ENCODE measurements at regions not wholly inside any gene's neighbourhood (a gene's known extent, or its start where the extent isn't known, plus 50 kb on each side); places are given as distances from the start of the nearest gene placed in this dataset.

DNA sequence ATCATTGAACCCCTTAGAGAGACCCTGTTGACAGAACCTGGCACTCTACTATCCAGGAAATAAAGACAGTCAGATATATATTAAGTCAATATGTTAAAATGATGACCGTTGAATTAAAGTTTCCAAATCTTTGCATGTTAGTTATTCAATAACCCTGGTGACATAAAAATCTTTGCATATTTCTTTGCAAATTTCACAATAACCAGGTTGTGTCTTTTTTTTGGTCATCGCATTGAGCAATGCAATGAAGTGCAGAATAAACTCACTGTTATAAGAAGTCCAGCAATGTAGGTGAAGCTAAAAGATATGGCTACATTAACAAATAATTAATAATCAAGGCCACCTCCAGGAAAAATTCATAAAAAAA lies 596.9 kb downstream of the NYAP2 start:
- TF ChIP-seq, protein P1, sequence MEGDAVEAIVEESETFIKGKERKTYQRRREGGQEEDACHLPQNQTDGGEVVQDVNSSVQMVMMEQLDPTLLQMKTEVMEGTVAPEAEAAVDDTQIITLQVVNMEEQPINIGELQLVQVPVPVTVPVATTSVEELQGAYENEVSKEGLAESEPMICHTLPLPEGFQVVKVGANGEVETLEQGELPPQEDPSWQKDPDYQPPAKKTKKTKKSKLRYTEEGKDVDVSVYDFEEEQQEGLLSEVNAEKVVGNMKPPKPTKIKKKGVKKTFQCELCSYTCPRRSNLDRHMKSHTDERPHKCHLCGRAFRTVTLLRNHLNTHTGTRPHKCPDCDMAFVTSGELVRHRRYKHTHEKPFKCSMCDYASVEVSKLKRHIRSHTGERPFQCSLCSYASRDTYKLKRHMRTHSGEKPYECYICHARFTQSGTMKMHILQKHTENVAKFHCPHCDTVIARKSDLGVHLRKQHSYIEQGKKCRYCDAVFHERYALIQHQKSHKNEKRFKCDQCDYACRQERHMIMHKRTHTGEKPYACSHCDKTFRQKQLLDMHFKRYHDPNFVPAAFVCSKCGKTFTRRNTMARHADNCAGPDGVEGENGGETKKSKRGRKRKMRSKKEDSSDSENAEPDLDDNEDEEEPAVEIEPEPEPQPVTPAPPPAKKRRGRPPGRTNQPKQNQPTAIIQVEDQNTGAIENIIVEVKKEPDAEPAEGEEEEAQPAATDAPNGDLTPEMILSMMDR (IDR thresholded peaks at IDR 0.05): no peak
- no peak for TF ChIP-seq POLR2A (IDR thresholded peaks at IDR 0.05)

All from heart left ventricle (tissue), 13 donors.